Activated CD8-positive, alpha-beta T cell treated with anti-CD3 and anti-CD28 coated beads for 36 hours (primary cell): ENCODE measurements at regions not wholly inside any gene's neighbourhood (a gene's known extent, or its start where the extent isn't known, plus 50 kb on each side); places are given as distances from the start of the nearest gene placed in this dataset.

Experiments used
- ATAC-seq: fragments of 200-7000 bp; cut with Tn5 transposase; one replicate; pipeline ENCODE4 v1.10.0; 2021; ENCODE audit warnings: mild to moderate bottlenecking, moderate library complexity
- CTCF ChIA-PET: fragments of 350-600 bp; sonication (Branson Sonifier 250); formaldehyde crosslinking; loops from one replicate; lab custom pipeline; 2021; ENCODE audit warnings: antibody characterized with exemption; lab: Charles Lee
- POLR2A ChIA-PET: fragments of 350-600 bp; sonication (Branson Sonifier 250); formaldehyde crosslinking; loops from one replicate; lab custom pipeline; 2021; ENCODE audit warnings: antibody characterized with exemption; lab: Charles Lee
- DNase-seq: peaks from one replicate; pipeline ENCODE4 v3.0.0-alpha.2; 2020
- H3K27ac Mint-ChIP-seq: one replicate; pipeline ENCODE4 v1.8.0; 2021; ENCODE audit warnings: mild to moderate bottlenecking, mixed read lengths
- H3K27me3 Mint-ChIP-seq: one replicate; pipeline ENCODE4 v1.8.0; 2021; ENCODE audit warnings: mixed read lengths
- H3K36me3 Mint-ChIP-seq: one replicate; pipeline ENCODE4 v1.8.0; 2021; ENCODE audit warnings: low read depth, mixed read lengths
- H3K4me1 Mint-ChIP-seq: one replicate; pipeline ENCODE4 v1.8.0; 2021; ENCODE audit warnings: low read depth, mixed read lengths
- H3K4me3 Mint-ChIP-seq: one replicate; pipeline ENCODE4 v1.8.0; 2021; ENCODE audit warnings: mild to moderate bottlenecking, moderate library complexity, mixed read lengths
- H3K9me3 Mint-ChIP-seq: one replicate; pipeline ENCODE4 v1.8.0; 2021; ENCODE audit warnings: mixed read lengths
- intact Hi-C: fragments of 100-400 bp; cut with micrococcal nuclease; formaldehyde crosslinking; loops from one replicate; pipeline ENCODE4 v1.10.0; 2022
- TF ChIP-seq, protein P1 (sequence below): fragments of 200-600 bp; IDR thresholded peaks from one replicate; pipeline ENCODE4 v1.8.0; 2022; ENCODE audit warnings: antibody characterized with exemption, mild to moderate bottlenecking

DNA sequence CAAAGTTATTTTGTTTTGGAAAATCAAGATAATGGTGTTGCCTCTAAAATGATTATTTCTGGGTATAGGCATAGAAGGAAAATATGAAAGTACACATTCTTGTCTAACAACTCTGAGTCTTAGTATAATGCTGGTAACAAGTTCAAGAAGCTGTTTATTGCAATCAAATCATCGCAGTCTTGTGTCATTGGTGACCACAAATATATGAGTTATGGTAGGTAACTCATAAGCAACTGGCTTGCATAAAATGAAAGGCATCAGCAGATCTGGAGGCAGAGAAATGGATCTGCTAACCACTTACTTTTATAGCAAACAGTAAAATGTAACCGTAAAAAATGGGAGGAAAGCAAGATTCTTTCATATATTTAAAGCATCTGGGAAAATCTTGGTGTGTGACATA is 156.2 kb upstream of the TCF4 start:
- Mint-ChIP-seq H3K4me1 (no peaks in the 10 kb centered on the region), H3K27me3 (no peaks in the 10 kb centered on the region), H3K36me3 (no peaks in the 10 kb centered on the region), H3K4me3 (no peak overlapping the region), H3K9me3 (no peaks in the 10 kb centered on the region), H3K27ac (no peak overlapping the region)
- ATAC-seq (no peak), DNase-seq (no peak)
- TF ChIP-seq, protein P1, sequence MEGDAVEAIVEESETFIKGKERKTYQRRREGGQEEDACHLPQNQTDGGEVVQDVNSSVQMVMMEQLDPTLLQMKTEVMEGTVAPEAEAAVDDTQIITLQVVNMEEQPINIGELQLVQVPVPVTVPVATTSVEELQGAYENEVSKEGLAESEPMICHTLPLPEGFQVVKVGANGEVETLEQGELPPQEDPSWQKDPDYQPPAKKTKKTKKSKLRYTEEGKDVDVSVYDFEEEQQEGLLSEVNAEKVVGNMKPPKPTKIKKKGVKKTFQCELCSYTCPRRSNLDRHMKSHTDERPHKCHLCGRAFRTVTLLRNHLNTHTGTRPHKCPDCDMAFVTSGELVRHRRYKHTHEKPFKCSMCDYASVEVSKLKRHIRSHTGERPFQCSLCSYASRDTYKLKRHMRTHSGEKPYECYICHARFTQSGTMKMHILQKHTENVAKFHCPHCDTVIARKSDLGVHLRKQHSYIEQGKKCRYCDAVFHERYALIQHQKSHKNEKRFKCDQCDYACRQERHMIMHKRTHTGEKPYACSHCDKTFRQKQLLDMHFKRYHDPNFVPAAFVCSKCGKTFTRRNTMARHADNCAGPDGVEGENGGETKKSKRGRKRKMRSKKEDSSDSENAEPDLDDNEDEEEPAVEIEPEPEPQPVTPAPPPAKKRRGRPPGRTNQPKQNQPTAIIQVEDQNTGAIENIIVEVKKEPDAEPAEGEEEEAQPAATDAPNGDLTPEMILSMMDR = no peak
- intact Hi-C loops = no loop called here
- ChIA-PET POLR2A (no interaction called here), CTCF (no interaction called here)

DNA sequence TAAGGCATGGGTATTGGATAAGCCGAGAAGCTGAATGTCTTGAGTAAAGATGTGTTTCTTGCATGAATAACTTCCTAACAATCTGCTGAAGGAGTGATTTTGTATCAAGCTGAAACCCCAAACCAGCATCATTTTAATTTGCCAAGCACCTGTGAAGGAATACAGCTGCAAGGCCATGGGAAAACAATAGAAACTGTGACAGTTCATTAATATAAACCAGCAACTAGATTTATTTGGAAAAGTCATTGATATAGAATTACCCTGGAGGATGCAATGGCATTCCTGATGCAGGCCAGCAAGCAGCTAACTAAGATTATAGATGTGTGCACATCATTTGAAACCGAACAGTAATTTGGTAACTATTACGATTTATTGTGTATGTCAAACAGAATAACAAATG is 155.7 kb upstream of the TCF4 start:
- intact Hi-C loops = no loop called here
- Mint-ChIP-seq H3K4me1 (no peaks in the 10 kb centered on the region), H3K9me3 (no peaks in the 10 kb centered on the region), H3K4me3 (no peak overlapping the region), H3K27me3 (no peaks in the 10 kb centered on the region), H3K27ac (no peak overlapping the region), H3K36me3 (no peaks in the 10 kb centered on the region)
- ChIA-PET POLR2A (no interaction called here), CTCF (no interaction called here)
- TF ChIP-seq, protein P1 = no peak
- ATAC-seq = no peak
- no peak for DNase-seq

DNA sequence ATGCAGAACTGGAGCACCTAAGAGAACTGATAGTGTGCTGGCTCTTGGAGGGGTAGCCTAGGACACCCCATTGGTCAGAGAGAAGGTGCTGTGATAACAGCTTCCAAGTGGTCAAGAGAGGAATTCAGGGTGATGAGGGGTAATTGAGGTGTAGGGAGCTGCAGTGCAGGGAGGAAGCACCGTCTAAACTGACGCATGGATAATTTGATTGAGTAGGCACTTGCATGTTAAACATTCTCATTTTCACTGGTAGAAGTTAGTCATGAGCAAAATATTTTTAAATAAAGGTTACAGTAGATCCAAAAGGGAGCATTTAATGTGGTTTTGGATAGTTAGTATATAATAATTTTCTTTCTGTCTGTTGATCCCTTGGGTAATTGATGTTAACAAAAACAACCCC is 155.1 kb upstream of the TCF4 start:
- ChIA-PET POLR2A (no interaction called here), CTCF (no interaction called here)
- intact Hi-C loops = no loop called here
- TF ChIP-seq, protein P1 = no peak
- Mint-ChIP-seq H3K4me1 (no peaks in the 10 kb centered on the region), H3K36me3 (no peaks in the 10 kb centered on the region), H3K27ac (no peak overlapping the region), H3K4me3 (no peak overlapping the region), H3K27me3 (no peaks in the 10 kb centered on the region), H3K9me3 (no peaks in the 10 kb centered on the region)
- no peak for DNase-seq
- no peak for ATAC-seq

DNA sequence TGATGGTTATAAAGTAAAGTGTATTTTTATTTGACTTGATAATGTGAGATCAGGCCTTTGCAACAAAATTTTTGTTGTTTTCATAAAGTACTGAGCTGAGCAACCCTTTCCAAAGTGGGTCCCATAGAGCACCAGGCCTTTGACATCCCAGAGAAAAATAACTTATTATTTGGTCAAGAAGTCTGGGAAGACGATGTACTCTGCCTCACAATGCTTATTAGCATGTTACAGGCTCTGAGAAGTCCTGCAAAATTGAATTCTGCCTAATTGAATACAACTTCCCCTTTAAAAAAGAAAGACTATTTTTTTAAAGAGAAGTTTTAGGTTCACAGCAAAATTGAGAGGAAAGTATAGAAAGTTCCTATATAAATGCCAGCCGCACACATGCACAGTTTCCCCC is 151.5 kb upstream of the TCF4 start:
- intact Hi-C loops = no loop called here
- Mint-ChIP-seq H3K27ac (no peak overlapping the region), H3K9me3 (no peaks in the 10 kb centered on the region), H3K27me3 (no peaks in the 10 kb centered on the region), H3K4me3 (no peak overlapping the region), H3K4me1 (no peaks in the 10 kb centered on the region), H3K36me3 (no peaks in the 10 kb centered on the region)
- ChIA-PET CTCF (no interaction called here), POLR2A (no interaction called here)
- TF ChIP-seq, protein P1 = no peak
- no peak for ATAC-seq
- DNase-seq = no peak

DNA sequence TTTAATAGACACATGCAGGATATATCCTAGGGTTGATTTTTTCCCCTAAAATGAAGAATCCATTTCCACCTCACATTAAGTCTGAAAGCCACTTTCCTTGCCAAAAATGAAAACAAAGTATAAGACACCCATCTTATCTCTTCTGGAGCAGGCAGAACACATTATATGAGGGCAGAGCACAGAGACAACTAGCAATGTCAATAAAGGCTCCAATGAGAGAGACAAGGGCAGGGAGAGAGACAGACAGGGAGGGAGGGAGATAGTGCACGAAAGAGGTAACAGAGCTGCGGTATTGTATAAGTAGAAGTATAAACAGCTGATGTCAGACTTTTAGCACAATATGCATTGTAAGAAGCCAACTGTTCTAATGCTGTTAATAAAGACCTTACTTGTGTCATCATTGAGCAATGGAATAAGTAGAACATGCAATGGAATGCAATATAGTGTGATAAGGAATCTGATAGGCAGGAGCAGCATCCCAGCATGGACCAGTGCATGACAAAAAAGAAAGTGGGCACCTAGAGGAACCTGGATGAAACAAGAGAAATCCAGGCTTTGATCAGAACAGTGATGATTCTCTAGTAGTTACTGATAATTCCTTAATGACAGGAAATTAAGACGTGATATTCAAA is 150.6 kb upstream of the TCF4 start:
- ChIA-PET POLR2A (no interaction called here), CTCF (no interaction called here)
- Mint-ChIP-seq H3K9me3 (no peaks in the 10 kb centered on the region), H3K4me3 (no peak overlapping the region), H3K4me1 (no peaks in the 10 kb centered on the region), H3K27ac (no peak overlapping the region), H3K27me3 (no peaks in the 10 kb centered on the region), H3K36me3 (no peaks in the 10 kb centered on the region)
- no peak for DNase-seq
- TF ChIP-seq, protein P1 = no peak
- intact Hi-C loops = no loop called here
- ATAC-seq = no peak
